IPS-NIHi11 (cell line): ENCODE measurements at regions not wholly inside any gene's neighbourhood (a gene's known extent, or its start where the extent isn't known, plus 50 kb on each side); places are given as distances from the start of the nearest gene placed in this dataset.
"Not testable (repeated sequence)": the region's sequence is repeated elsewhere in the genome, so short reads cannot be mapped to it uniquely, and the experiment has no call there.

Source experiments
- DNase-seq: peaks from one replicate; pipeline ENCODE4 v3.0.0; 2012; ENCODE audit warnings: mixed read lengths, low spot score

- no peak for DNase-seq
Measured at GRCh38 chr2:195466427-195466826, 190.6 kb upstream of the SLC39A10 start.

- no peak for DNase-seq
Measured at GRCh38 chr2:195461010-195461409, 196.0 kb upstream of the SLC39A10 start.

- no peak for DNase-seq
Measured at GRCh38 chr2:195458936-195459335, 198.1 kb upstream of the SLC39A10 start.

- DNase-seq, result no peak
Measured at GRCh38 chr2:195457873-195458272, 199.2 kb upstream of the SLC39A10 start.

GRCh38 chr2:195456771-195457170 lies 200.3 kb upstream of the SLC39A10 start:
- no peak for DNase-seq

GRCh38 chr2:195451160-195451559 lies 205.9 kb upstream of the SLC39A10 start:
- DNase-seq, result no peak

- no peak for DNase-seq
Measured at GRCh38 chr2:195450552-195451113, 206.4 kb upstream of the SLC39A10 start.

- no peak for DNase-seq
Measured at GRCh38 chr2:195447323-195447975, 209.6 kb upstream of the SLC39A10 start.

- DNase-seq, result no peak
Measured at GRCh38 chr2:195445639-195446038, 211.4 kb upstream of the SLC39A10 start.

- DNase-seq, result no peak
Measured at GRCh38 chr2:195443926-195444325, 213.1 kb upstream of the SLC39A10 start.

- DNase-seq, result no peak
Measured at GRCh38 chr2:195442458-195443175, 214.4 kb upstream of the SLC39A10 start.

GRCh38 chr2:195438692-195439091 lies 218.3 kb upstream of the SLC39A10 start:
- no peak for DNase-seq

GRCh38 chr2:195437521-195437920 lies 219.5 kb upstream of the SLC39A10 start:
- no peak for DNase-seq

GRCh38 chr2:195434346-195434745 lies 222.7 kb upstream of the SLC39A10 start:
- no peak for DNase-seq

GRCh38 chr2:195433729-195434128 lies 223.3 kb upstream of the SLC39A10 start:
- DNase-seq, result not testable (repeated sequence)

- DNase-seq, result no peak
Measured at GRCh38 chr2:195428673-195429072, 228.4 kb upstream of the SLC39A10 start.

- no peak for DNase-seq
Measured at GRCh38 chr2:195425328-195425727, 231.7 kb upstream of the SLC39A10 start.

- no peak for DNase-seq
Measured at GRCh38 chr2:195419033-195419432, 238.0 kb upstream of the SLC39A10 start.

GRCh38 chr2:195414537-195415100 lies 242.4 kb upstream of the SLC39A10 start:
- DNase-seq, result no peak

- DNase-seq, result no peak
Measured at GRCh38 chr2:195413944-195414343, 243.1 kb upstream of the SLC39A10 start.

- DNase-seq, result no peak
Measured at GRCh38 chr2:195413422-195413821, 243.6 kb upstream of the SLC39A10 start.

GRCh38 chr2:195411219-195411687 lies 245.8 kb upstream of the SLC39A10 start:
- DNase-seq, result no peak
